ENCODE measurements at regions not wholly inside any gene's neighbourhood (a gene's known extent, or its start where the extent isn't known, plus 50 kb on each side); places are given as distances from the start of the nearest gene placed in this dataset.

DNA sequence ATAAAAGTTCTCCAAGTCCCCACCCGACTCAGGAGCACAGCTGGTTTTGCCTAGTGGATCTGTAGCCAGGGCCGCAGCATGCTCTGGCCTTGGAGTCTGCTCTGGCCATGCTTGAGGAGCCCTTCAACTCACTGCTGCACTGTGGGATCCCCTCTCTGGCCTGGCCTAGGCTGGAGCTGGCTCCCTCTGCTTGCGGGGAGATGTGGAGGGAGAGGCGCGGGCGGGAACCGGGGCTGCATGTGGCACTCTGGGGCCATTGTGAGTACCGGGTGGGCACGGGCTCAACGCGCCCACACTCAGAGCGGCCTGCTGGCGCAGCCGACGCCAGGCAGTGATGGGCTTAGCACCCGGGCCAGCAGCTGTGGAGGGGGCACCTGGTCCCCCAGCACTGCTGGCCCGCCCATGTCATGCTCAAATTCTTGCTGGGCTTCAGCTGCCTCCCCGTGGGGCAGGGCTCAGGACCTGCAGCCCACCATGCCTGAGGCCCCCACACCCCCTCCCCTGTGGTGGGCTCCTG is 57.0 kb upstream of the ATP12A start:
- Mint-ChIP-seq H3K27me3 (ENCODE audit: unreplicated experiment) (peaks cover 5% of the 10 kb centered on the region), H3K9me3 (ENCODE audit: unreplicated experiment) (peaks cover 3% of the 10 kb centered on the region), H3K27ac (ENCODE audit: unreplicated experiment) (no peak overlapping the region), H3K4me3 (ENCODE audit: unreplicated experiment) (no peak overlapping the region), H3K4me1 (ENCODE audit: low read depth, unreplicated experiment) (peaks cover 3% of the 10 kb centered on the region), H3K36me3 (ENCODE audit: unreplicated experiment) (no peaks in the 10 kb centered on the region)
- TF ChIP-seq, protein P1, sequence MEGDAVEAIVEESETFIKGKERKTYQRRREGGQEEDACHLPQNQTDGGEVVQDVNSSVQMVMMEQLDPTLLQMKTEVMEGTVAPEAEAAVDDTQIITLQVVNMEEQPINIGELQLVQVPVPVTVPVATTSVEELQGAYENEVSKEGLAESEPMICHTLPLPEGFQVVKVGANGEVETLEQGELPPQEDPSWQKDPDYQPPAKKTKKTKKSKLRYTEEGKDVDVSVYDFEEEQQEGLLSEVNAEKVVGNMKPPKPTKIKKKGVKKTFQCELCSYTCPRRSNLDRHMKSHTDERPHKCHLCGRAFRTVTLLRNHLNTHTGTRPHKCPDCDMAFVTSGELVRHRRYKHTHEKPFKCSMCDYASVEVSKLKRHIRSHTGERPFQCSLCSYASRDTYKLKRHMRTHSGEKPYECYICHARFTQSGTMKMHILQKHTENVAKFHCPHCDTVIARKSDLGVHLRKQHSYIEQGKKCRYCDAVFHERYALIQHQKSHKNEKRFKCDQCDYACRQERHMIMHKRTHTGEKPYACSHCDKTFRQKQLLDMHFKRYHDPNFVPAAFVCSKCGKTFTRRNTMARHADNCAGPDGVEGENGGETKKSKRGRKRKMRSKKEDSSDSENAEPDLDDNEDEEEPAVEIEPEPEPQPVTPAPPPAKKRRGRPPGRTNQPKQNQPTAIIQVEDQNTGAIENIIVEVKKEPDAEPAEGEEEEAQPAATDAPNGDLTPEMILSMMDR (IDR thresholded peaks at IDR 0.05; ENCODE audit: partially characterized antibody, unreplicated experiment) = no peak
- DNase-seq = no peak

DNA sequence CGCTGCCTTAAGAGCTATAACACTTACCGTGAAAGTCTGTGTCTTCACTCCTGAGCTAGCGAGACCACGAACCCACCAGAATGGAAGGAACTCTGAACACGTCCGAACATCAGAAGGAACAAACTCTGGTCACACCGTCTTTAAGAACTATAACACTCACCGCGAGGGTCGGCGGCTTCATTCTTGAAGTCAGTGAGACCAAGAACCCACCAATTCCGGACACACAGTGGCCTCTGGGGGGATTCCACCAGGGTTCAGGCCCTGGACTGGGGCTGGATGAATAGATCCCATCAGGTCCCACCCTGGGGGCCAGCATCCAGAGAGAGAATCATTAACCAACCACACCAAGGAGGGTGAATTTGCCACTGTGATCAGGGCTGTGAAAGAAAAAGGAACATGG is 55.8 kb upstream of the ATP12A start:
- Mint-ChIP-seq H3K4me3 (ENCODE audit: unreplicated experiment) (no peak overlapping the region), H3K36me3 (ENCODE audit: unreplicated experiment) (no peaks in the 10 kb centered on the region), H3K9me3 (ENCODE audit: unreplicated experiment) (peaks cover 6% of the 10 kb centered on the region), H3K27ac (ENCODE audit: unreplicated experiment) (no peak overlapping the region), H3K4me1 (ENCODE audit: low read depth, unreplicated experiment) (peaks cover 10% of the 10 kb centered on the region), H3K27me3 (ENCODE audit: unreplicated experiment) (peaks cover 6% of the 10 kb centered on the region)
- no peak for DNase-seq
- TF ChIP-seq, protein P1 (IDR thresholded peaks at IDR 0.05; ENCODE audit: partially characterized antibody, unreplicated experiment) = no peak

DNA sequence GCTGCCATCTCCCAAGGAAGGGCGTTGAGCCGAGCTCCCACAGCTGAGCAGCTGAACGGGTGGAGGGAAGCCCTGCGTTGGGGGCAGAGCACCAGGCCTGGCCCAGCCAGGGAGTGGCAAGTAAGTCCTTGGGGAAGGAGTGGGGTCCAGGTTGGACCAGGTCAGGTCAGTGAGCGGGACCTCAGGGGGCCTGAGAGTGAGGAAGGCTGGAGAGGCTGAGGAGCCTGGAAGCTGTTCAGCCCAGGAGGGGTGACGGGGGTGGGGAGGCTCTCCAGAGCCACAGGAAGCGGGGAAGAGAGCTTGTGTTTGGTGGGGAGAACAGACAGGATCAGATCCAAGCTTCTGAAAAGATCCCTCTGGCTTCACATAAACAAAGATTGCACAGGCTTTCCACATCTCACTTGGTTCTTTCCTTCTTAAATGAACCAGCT is 55.4 kb upstream of the ATP12A start:
- H3K4me3 Mint-ChIP-seq (ENCODE audit: unreplicated experiment) = no peak overlapping the region
- peaks cover 8% of the 10 kb centered on the region for H3K27me3 Mint-ChIP-seq (ENCODE audit: unreplicated experiment)
- DNase-seq = no peak
- H3K4me1 Mint-ChIP-seq (ENCODE audit: low read depth, unreplicated experiment) = peaks cover 14% of the 10 kb centered on the region
- H3K36me3 Mint-ChIP-seq (ENCODE audit: unreplicated experiment) = no peaks in the 10 kb centered on the region
- TF ChIP-seq, protein P1 (IDR thresholded peaks at IDR 0.05; ENCODE audit: partially characterized antibody, unreplicated experiment) = no peak
- peaks cover 6% of the 10 kb centered on the region for H3K9me3 Mint-ChIP-seq (ENCODE audit: unreplicated experiment)
- no peak overlapping the region for H3K27ac Mint-ChIP-seq (ENCODE audit: unreplicated experiment)

DNA sequence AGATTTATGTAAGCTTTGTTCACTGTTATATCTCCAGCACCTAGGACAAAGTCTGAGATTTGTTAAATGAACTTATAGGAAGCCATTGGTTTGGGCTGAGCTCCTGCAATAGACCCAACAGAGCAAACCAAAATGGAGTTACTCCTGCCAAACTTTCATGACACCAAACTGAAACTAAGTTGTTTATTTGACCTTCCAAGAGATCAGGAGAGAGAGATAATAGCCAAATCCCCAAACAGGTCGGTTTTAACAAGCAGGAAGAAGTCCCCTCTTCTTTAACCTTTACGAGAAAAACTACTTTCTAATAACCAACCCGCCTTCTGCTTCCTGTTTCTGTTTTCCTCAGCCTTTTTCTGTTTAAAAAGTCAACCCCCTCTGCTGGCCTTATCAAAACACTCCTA is 54.9 kb upstream of the ATP12A start:
- DNase-seq = no peak
- Mint-ChIP-seq H3K36me3 (ENCODE audit: unreplicated experiment) (no peaks in the 10 kb centered on the region), H3K27ac (ENCODE audit: unreplicated experiment) (no peak overlapping the region), H3K4me1 (ENCODE audit: low read depth, unreplicated experiment) (peaks cover 18% of the 10 kb centered on the region), H3K9me3 (ENCODE audit: unreplicated experiment) (peaks cover 6% of the 10 kb centered on the region), H3K4me3 (ENCODE audit: unreplicated experiment) (no peak overlapping the region), H3K27me3 (ENCODE audit: unreplicated experiment) (peaks cover 8% of the 10 kb centered on the region)
- TF ChIP-seq, protein P1 (IDR thresholded peaks at IDR 0.05; ENCODE audit: partially characterized antibody, unreplicated experiment) = no peak

DNA sequence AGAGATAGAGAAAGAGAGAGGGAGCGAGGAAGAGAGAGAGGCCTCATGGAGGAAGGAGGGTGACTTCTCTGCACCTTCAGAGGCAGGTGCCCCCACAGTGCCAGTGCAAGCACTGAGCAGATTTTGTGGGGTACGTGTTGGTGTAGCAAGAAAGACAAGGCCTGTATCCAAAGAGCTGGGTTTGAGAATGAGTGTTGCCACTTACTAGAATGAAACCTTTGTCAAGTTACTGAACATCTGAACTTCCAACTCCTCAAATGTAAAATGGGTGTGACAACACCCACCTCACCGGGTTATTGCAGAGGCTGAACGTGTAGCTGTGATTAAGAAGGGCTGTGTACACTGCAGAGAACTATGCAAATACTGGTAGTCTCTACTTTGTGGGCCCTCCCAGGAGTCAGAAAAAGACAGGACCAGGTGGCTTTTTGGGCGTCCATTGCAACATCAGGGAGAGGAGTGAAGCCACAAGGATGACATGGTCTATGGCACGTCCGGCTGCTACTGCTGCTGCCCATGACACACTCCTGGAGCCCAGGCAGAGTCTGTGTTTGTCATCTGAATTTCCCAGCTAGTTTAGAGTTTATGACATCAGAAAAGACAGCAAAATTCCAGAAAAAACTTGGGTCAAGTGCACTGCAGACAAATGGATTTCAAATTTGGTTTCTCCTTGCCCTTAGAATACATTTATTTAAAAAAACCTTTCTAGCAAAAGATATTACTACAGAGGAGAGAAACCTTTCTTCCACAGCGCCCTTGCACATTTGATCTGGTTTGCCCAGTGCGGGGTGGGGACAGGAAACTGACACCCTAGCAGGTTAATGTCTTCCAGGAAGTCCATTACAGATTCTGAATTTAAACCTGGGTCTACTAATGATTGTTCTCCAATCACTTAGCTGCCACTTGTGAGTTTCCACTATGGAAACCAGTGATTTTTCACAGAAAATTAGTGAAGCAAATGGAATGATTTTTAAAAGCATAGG is 54.0 kb upstream of the ATP12A start:
- TF ChIP-seq, protein P1 (IDR thresholded peaks at IDR 0.05; ENCODE audit: partially characterized antibody, unreplicated experiment) = no peak
- H3K27me3 Mint-ChIP-seq (ENCODE audit: unreplicated experiment) = peaks cover 8% of the 10 kb centered on the region
- DNase-seq = no peak
- no peak overlapping the region for H3K4me3 Mint-ChIP-seq (ENCODE audit: unreplicated experiment)
- H3K36me3 Mint-ChIP-seq (ENCODE audit: unreplicated experiment) = no peaks in the 10 kb centered on the region
- H3K9me3 Mint-ChIP-seq (ENCODE audit: unreplicated experiment) = peaks cover 6% of the 10 kb centered on the region
- H3K27ac Mint-ChIP-seq (ENCODE audit: unreplicated experiment) = no peak overlapping the region
- H3K4me1 Mint-ChIP-seq (ENCODE audit: low read depth, unreplicated experiment) = peaks cover 20% of the 10 kb centered on the region
